OCI-LY3 (cell line): ENCODE measurements at regions not wholly inside any gene's neighbourhood (a gene's known extent, or its start where the extent isn't known, plus 50 kb on each side); places are given as distances from the start of the nearest gene placed in this dataset.

Experiments used
- EZH2phosphoT487 ChIP-seq: fragments of 200-600 bp; shearing (Covaris generic); IDR thresholded peaks from 2 replicates; pipeline ENCODE4 v1.6.1; 2018; ENCODE audit warnings: antibody characterized with exemption, mixed run types, low read depth
- TF ChIP-seq, protein P1 (sequence below): fragments of 200-600, 300-600 bp; sonication (generic); IDR thresholded peaks from 2 replicates; pipeline ENCODE4 v1.5.1; 2014; ENCODE audit warnings: antibody characterized with exemption, low read length, low read depth

DNA sequence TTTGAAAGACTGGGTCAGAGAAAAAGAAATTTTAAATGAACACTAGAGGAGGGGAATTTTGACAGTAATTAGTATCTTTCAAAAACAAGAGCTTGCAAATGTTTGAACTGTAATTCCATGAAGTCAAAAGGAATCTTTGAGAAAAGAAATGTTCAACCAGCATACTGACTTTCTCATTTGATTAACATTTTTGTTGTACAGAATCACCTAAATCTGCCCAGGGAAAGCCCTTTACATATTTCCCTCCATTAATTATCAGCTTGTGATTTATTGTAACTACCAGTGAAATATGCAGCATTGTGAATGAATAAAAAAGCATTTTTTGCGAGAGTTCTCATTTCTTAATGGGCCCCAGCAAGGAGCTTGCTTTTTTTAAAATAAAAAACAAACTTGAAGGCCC is 61.2 kb upstream of the CCDC91 start:
- TF ChIP-seq, protein P1, sequence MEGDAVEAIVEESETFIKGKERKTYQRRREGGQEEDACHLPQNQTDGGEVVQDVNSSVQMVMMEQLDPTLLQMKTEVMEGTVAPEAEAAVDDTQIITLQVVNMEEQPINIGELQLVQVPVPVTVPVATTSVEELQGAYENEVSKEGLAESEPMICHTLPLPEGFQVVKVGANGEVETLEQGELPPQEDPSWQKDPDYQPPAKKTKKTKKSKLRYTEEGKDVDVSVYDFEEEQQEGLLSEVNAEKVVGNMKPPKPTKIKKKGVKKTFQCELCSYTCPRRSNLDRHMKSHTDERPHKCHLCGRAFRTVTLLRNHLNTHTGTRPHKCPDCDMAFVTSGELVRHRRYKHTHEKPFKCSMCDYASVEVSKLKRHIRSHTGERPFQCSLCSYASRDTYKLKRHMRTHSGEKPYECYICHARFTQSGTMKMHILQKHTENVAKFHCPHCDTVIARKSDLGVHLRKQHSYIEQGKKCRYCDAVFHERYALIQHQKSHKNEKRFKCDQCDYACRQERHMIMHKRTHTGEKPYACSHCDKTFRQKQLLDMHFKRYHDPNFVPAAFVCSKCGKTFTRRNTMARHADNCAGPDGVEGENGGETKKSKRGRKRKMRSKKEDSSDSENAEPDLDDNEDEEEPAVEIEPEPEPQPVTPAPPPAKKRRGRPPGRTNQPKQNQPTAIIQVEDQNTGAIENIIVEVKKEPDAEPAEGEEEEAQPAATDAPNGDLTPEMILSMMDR, result no peak
- no peak for TF ChIP-seq EZH2phosphoT487
